ENCODE measurements at regions not wholly inside any gene's neighbourhood (a gene's known extent, or its start where the extent isn't known, plus 50 kb on each side); places are given as distances from the start of the nearest gene placed in this dataset.

- Histone ChIP-seq H3K9me3 (ENCODE audit: insufficient read depth, low read depth, low read length) (no peaks in the 10 kb centered on the region), H3K27ac (ENCODE audit: low read length) (no peak overlapping the region), H3K4me3 (ENCODE audit: low read length) (no peak overlapping the region), H3K36me3 (ENCODE audit: insufficient read depth, low read depth, low read length) (no peaks in the 10 kb centered on the region), H3K9ac (ENCODE audit: low read depth, low read length) (no peak overlapping the region), H3K4me1 (ENCODE audit: insufficient read depth, low read length) (peaks cover 10% of the 10 kb centered on the region), H3K27me3 (ENCODE audit: insufficient read depth, low read length) (no peaks in the 10 kb centered on the region)
These were observed 107.0 kb upstream of the PRICKLE1 start for GRCh38 chr12:42696406-42697149.

- Histone ChIP-seq H3K4me3 (ENCODE audit: low read length) (no peak overlapping the region), H3K9me3 (ENCODE audit: insufficient read depth, low read depth, low read length) (no peaks in the 10 kb centered on the region), H3K4me1 (ENCODE audit: insufficient read depth, low read length) (peaks cover 10% of the 10 kb centered on the region), H3K36me3 (ENCODE audit: insufficient read depth, low read depth, low read length) (no peaks in the 10 kb centered on the region), H3K27me3 (ENCODE audit: insufficient read depth, low read length) (no peaks in the 10 kb centered on the region), H3K27ac (ENCODE audit: low read length) (no peak overlapping the region), H3K9ac (ENCODE audit: low read depth, low read length) (no peak overlapping the region)
These were observed 106.0 kb upstream of the PRICKLE1 start for GRCh38 chr12:42695490-42695995.

GRCh38 chr12:42692749-42693148 is 103.2 kb upstream of the PRICKLE1 start:
- Histone ChIP-seq H3K9ac (ENCODE audit: low read depth, low read length) (no peak overlapping the region), H3K9me3 (ENCODE audit: insufficient read depth, low read depth, low read length) (no peaks in the 10 kb centered on the region), H3K4me1 (ENCODE audit: insufficient read depth, low read length) (peaks cover 10% of the 10 kb centered on the region), H3K4me3 (ENCODE audit: low read length) (peak overlapping the region; percentile 35), H3K27ac (ENCODE audit: low read length) (no peak overlapping the region), H3K27me3 (ENCODE audit: insufficient read depth, low read length) (no peaks in the 10 kb centered on the region), H3K36me3 (ENCODE audit: insufficient read depth, low read depth, low read length) (no peaks in the 10 kb centered on the region)

GRCh38 chr12:42691991-42692557 is 102.5 kb upstream of the PRICKLE1 start:
- Histone ChIP-seq H3K27ac (ENCODE audit: low read length) (no peak overlapping the region), H3K9ac (ENCODE audit: low read depth, low read length) (no peak overlapping the region), H3K27me3 (ENCODE audit: insufficient read depth, low read length) (no peaks in the 10 kb centered on the region), H3K4me1 (ENCODE audit: insufficient read depth, low read length) (peaks cover 10% of the 10 kb centered on the region), H3K36me3 (ENCODE audit: insufficient read depth, low read depth, low read length) (no peaks in the 10 kb centered on the region), H3K4me3 (ENCODE audit: low read length) (no peak overlapping the region), H3K9me3 (ENCODE audit: insufficient read depth, low read depth, low read length) (no peaks in the 10 kb centered on the region)

GRCh38 chr12:42690264-42690663 is 100.7 kb upstream of the PRICKLE1 start:
- H3K27ac ChIP-seq (ENCODE audit: low read length), result no peak overlapping the region
- H3K9me3 ChIP-seq (ENCODE audit: insufficient read depth, low read depth, low read length), result no peaks in the 10 kb centered on the region
- H3K4me1 ChIP-seq (ENCODE audit: insufficient read depth, low read length), result peaks cover 10% of the 10 kb centered on the region
- H3K36me3 ChIP-seq (ENCODE audit: insufficient read depth, low read depth, low read length), result no peaks in the 10 kb centered on the region
- H3K9ac ChIP-seq (ENCODE audit: low read depth, low read length), result no peak overlapping the region
- H3K4me3 ChIP-seq (ENCODE audit: low read length), result no peak overlapping the region
- no peaks in the 10 kb centered on the region for H3K27me3 ChIP-seq (ENCODE audit: insufficient read depth, low read length)

- Histone ChIP-seq H3K9me3 (ENCODE audit: insufficient read depth, low read depth, low read length) (no peaks in the 10 kb centered on the region), H3K9ac (ENCODE audit: low read depth, low read length) (no peak overlapping the region), H3K36me3 (ENCODE audit: insufficient read depth, low read depth, low read length) (no peaks in the 10 kb centered on the region), H3K4me1 (ENCODE audit: insufficient read depth, low read length) (peaks cover 10% of the 10 kb centered on the region), H3K27ac (ENCODE audit: low read length) (no peak overlapping the region), H3K27me3 (ENCODE audit: insufficient read depth, low read length) (no peaks in the 10 kb centered on the region), H3K4me3 (ENCODE audit: low read length) (no peak overlapping the region)
These were observed 100.2 kb upstream of the PRICKLE1 start for GRCh38 chr12:42689699-42690098.

- Histone ChIP-seq H3K9me3 (ENCODE audit: insufficient read depth, low read depth, low read length) (no peaks in the 10 kb centered on the region), H3K4me3 (ENCODE audit: low read length) (no peak overlapping the region), H3K9ac (ENCODE audit: low read depth, low read length) (no peak overlapping the region)
These were observed 97.1 kb upstream of the PRICKLE1 start for GRCh38 chr12:42686514-42687172.

GRCh38 chr12:42684802-42685071 is 95.2 kb upstream of the PRICKLE1 start:
- Histone ChIP-seq H3K27me3 (ENCODE audit: insufficient read depth, low read length) (no peaks in the 10 kb centered on the region), H3K9ac (ENCODE audit: low read depth, low read length) (no peak overlapping the region), H3K9me3 (ENCODE audit: insufficient read depth, low read depth, low read length) (no peaks in the 10 kb centered on the region), H3K27ac (ENCODE audit: low read length) (no peak overlapping the region), H3K4me3 (ENCODE audit: low read length) (no peak overlapping the region), H3K36me3 (ENCODE audit: insufficient read depth, low read depth, low read length) (no peaks in the 10 kb centered on the region), H3K4me1 (ENCODE audit: insufficient read depth, low read length) (peaks cover 15% of the 10 kb centered on the region)

More at GRCh38 chr12:42686514-42687172, 97.1 kb upstream of the PRICKLE1 start:
- H3K27me3 ChIP-seq (ENCODE audit: insufficient read depth, low read length), result no peaks in the 10 kb centered on the region
- H3K4me1 ChIP-seq (ENCODE audit: insufficient read depth, low read length), result peaks cover 14% of the 10 kb centered on the region; the same call in 1 of the 2 replicates
- H3K36me3 ChIP-seq (ENCODE audit: insufficient read depth, low read depth, low read length), result no peaks in the 10 kb centered on the region
- H3K27ac ChIP-seq (ENCODE audit: low read length), result no peak overlapping the region

GRCh38 chr12:42683933-42684801 is 94.6 kb upstream of the PRICKLE1 start:
- Histone ChIP-seq H3K27ac (ENCODE audit: low read length) (no peak overlapping the region), H3K9ac (ENCODE audit: low read depth, low read length) (no peak overlapping the region), H3K9me3 (ENCODE audit: insufficient read depth, low read depth, low read length) (no peaks in the 10 kb centered on the region), H3K4me1 (ENCODE audit: insufficient read depth, low read length) (peaks cover 19% of the 10 kb centered on the region), H3K4me3 (ENCODE audit: low read length) (no peak overlapping the region), H3K36me3 (ENCODE audit: insufficient read depth, low read depth, low read length) (no peaks in the 10 kb centered on the region), H3K27me3 (ENCODE audit: insufficient read depth, low read length) (no peaks in the 10 kb centered on the region)

GRCh38 chr12:42683266-42683665 is 93.7 kb upstream of the PRICKLE1 start:
- Histone ChIP-seq H3K4me3 (ENCODE audit: low read length) (no peak overlapping the region), H3K9me3 (ENCODE audit: insufficient read depth, low read depth, low read length) (no peaks in the 10 kb centered on the region), H3K27ac (ENCODE audit: low read length) (no peak overlapping the region), H3K36me3 (ENCODE audit: insufficient read depth, low read depth, low read length) (no peaks in the 10 kb centered on the region), H3K4me1 (ENCODE audit: insufficient read depth, low read length) (peaks cover 21% of the 10 kb centered on the region), H3K27me3 (ENCODE audit: insufficient read depth, low read length) (no peaks in the 10 kb centered on the region), H3K9ac (ENCODE audit: low read depth, low read length) (no peak overlapping the region)

- H3K27me3 ChIP-seq (ENCODE audit: insufficient read depth, low read length), result no peaks in the 10 kb centered on the region
These were observed 89.9 kb upstream of the PRICKLE1 start for GRCh38 chr12:42679466-42679865.

More at GRCh38 chr12:42679466-42679865, 89.9 kb upstream of the PRICKLE1 start:
- no peaks in the 10 kb centered on the region for H3K36me3 ChIP-seq (ENCODE audit: insufficient read depth, low read depth, low read length)
- no peak overlapping the region for H3K27ac ChIP-seq (ENCODE audit: low read length)
- peaks cover 19% of the 10 kb centered on the region for H3K4me1 ChIP-seq (ENCODE audit: insufficient read depth, low read length)
- H3K4me3 ChIP-seq (ENCODE audit: low read length), result no peak overlapping the region
- no peaks in the 10 kb centered on the region for H3K9me3 ChIP-seq (ENCODE audit: insufficient read depth, low read depth, low read length)
- H3K9ac ChIP-seq (ENCODE audit: low read depth, low read length), result no peak overlapping the region
